ENCODE measurements at regions not wholly inside any gene's neighbourhood (a gene's known extent, or its start where the extent isn't known, plus 50 kb on each side); places are given as distances from the start of the nearest gene placed in this dataset.

DNA sequence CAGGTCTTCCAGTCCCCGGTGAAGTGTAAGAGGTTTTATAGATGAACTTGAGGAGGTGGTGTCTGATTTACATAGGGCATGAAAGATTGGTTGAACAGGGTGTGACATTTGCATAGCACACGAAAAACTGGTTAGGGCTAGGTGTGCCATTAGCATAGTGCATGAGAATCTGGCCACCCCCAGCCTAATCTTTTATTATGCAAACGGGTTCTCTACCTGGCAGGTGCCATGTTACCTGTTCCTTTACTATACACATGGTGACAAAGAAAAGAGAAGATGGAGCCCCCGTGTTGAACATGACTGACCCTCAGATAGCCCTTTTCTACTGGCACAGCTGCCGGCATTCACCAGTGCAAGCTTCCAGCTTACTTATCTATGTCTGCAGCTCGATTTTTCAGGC is 71.0 kb downstream of the UCHL1 start:
- TF ChIP-seq, protein P1, sequence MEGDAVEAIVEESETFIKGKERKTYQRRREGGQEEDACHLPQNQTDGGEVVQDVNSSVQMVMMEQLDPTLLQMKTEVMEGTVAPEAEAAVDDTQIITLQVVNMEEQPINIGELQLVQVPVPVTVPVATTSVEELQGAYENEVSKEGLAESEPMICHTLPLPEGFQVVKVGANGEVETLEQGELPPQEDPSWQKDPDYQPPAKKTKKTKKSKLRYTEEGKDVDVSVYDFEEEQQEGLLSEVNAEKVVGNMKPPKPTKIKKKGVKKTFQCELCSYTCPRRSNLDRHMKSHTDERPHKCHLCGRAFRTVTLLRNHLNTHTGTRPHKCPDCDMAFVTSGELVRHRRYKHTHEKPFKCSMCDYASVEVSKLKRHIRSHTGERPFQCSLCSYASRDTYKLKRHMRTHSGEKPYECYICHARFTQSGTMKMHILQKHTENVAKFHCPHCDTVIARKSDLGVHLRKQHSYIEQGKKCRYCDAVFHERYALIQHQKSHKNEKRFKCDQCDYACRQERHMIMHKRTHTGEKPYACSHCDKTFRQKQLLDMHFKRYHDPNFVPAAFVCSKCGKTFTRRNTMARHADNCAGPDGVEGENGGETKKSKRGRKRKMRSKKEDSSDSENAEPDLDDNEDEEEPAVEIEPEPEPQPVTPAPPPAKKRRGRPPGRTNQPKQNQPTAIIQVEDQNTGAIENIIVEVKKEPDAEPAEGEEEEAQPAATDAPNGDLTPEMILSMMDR (conservative IDR thresholded peaks at IDR 0.05) = no peak
- no peak for DNase-seq (ENCODE audit: low read depth, low spot score)
- Mint-ChIP-seq H3K9me3 (no peaks in the 10 kb centered on the region), H3K27ac (ENCODE audit: unreplicated experiment) (no peak overlapping the region), H3K4me1 (peaks cover 15% of the 10 kb centered on the region), H3K4me3 (no peak overlapping the region), H3K36me3 (ENCODE audit: low read depth) (no peaks in the 10 kb centered on the region), H3K27me3 (ENCODE audit: low read depth) (no peaks in the 10 kb centered on the region)

DNA sequence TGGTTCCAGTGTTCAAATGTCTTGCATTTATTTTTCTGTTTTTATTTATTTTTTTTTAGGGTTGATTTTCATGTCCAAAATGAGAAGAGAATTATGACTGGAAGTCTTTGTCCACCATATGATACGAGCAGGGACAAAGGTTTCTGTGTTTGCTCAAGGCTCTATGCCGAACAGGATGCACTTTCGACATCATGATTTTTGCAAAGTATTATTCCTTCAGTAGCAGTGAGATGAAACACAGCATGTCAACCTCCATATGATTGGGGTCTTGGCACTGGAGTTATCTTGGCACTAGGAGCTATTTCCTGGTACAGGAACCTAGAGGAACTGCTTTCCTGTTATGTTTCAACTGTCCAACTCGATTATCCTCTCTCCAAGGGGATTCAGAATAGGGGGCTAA is 72.6 kb downstream of the UCHL1 start:
- Mint-ChIP-seq H3K27me3 (ENCODE audit: low read depth) (no peaks in the 10 kb centered on the region), H3K4me1 (peaks cover 18% of the 10 kb centered on the region), H3K4me3 (no peak overlapping the region), H3K9me3 (no peaks in the 10 kb centered on the region), H3K36me3 (ENCODE audit: low read depth) (no peaks in the 10 kb centered on the region), H3K27ac (ENCODE audit: unreplicated experiment) (no peak overlapping the region)
- TF ChIP-seq, protein P1 (conservative IDR thresholded peaks at IDR 0.05) = no peak
- no peak for DNase-seq (ENCODE audit: low read depth, low spot score)

DNA sequence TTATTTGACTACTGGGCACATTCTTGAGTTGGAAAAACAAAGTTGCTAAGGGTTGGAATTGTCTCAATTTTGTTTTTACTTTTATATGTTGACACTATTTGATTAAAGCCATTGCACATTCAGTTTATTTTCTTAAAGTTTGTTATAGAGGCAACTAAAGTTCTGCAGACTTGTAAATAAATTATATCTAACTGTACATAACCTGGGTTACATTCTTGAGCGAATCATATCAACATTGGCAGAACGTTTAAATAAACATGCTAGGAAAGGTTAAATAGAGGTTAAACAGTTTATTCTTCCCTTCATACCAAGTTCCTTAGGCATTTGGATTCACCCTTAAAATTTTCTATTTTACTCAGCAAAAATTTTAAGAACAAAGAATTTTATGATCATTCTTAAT is 74.5 kb downstream of the UCHL1 start:
- TF ChIP-seq, protein P1 (conservative IDR thresholded peaks at IDR 0.05) = no peak
- Mint-ChIP-seq H3K27ac (ENCODE audit: unreplicated experiment) (no peak overlapping the region), H3K36me3 (ENCODE audit: low read depth) (no peaks in the 10 kb centered on the region), H3K9me3 (no peaks in the 10 kb centered on the region), H3K4me1 (peaks cover 10% of the 10 kb centered on the region), H3K27me3 (ENCODE audit: low read depth) (no peaks in the 10 kb centered on the region), H3K4me3 (no peak overlapping the region)
- no peak for DNase-seq (ENCODE audit: low read depth, low spot score)

DNA sequence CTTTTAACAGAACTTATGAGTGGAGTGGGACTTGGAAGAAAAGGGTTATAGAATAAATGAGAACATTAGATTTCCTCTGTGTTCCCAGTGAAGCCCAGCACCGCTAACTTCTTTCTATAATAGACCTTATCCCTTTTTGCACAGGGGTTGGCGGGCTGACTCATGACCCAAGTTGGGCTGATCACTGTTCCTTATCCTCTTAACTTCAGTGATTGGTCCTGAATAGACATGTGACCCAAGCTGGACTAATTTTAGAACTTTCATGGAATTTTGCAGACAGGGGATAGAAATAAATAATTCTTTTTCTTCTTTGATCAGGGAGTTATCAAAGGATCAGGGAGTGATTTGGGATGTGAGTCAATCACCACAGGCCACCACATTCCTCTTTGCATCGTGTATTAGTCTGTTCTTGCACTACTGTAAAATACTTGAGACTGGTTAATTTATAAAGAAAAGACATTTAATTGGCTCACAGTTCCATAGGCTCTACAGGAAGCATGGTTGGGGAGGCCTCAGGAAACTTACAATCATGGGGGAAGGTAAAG is 75.9 kb downstream of the UCHL1 start:
- H3K36me3 Mint-ChIP-seq (ENCODE audit: low read depth) = no peaks in the 10 kb centered on the region
- no peaks in the 10 kb centered on the region for H3K27me3 Mint-ChIP-seq (ENCODE audit: low read depth)
- no peaks in the 10 kb centered on the region for H3K9me3 Mint-ChIP-seq
- no peak for DNase-seq (ENCODE audit: low read depth, low spot score)
- no peak overlapping the region for H3K27ac Mint-ChIP-seq (ENCODE audit: unreplicated experiment)
- H3K4me3 Mint-ChIP-seq = no peak overlapping the region
- TF ChIP-seq, protein P1 (conservative IDR thresholded peaks at IDR 0.05) = no peak
- peaks cover 9% of the 10 kb centered on the region for H3K4me1 Mint-ChIP-seq

DNA sequence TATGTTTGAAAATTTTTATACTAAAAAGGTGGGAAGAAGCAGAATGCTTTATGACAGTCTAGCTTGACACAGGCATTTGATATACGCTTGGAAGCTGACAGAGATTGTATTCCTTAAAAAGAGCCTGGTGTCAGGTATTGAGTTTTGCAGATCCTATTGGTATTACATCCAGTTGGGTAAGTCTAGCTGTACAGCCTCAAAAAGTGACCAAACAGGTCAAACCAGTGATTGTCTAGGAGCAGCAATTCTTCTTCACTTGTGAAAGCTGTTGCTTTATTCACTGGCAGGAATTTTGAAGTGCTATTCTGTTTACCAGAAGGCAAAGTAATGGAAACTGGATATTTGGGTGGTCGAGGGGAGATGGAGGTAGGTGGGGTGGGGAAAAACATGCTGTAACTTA is 77.5 kb downstream of the UCHL1 start:
- Mint-ChIP-seq H3K27ac (ENCODE audit: unreplicated experiment) (no peak overlapping the region), H3K27me3 (ENCODE audit: low read depth) (no peaks in the 10 kb centered on the region), H3K4me3 (no peak overlapping the region)

More for the DNA sequence above, 77.5 kb downstream of the UCHL1 start:
- Mint-ChIP-seq H3K36me3 (ENCODE audit: low read depth) (no peaks in the 10 kb centered on the region), H3K9me3 (peaks cover 1% of the 10 kb centered on the region), H3K4me1 (peaks cover 11% of the 10 kb centered on the region)
- TF ChIP-seq, protein P1 (conservative IDR thresholded peaks at IDR 0.05) = no peak
- no peak for DNase-seq (ENCODE audit: low read depth, low spot score)

All from neural crest cell (in vitro differentiated cells).